Activated B cell treated with CpG ODN at 0.5 μM for 24 hours (primary cell): ENCODE measurements at regions not wholly inside any gene's neighbourhood (a gene's known extent, or its start where the extent isn't known, plus 50 kb on each side); places are given as distances from the start of the nearest gene placed in this dataset.

Source experiments
- ATAC-seq: fragments of 200-7000 bp; cut with Tn5 transposase; one replicate; pipeline ENCODE4 v1.10.0; 2021; ENCODE audit warnings: low read depth, mild to moderate bottlenecking, moderate library complexity
- CTCF ChIA-PET: fragments of 350-600 bp; sonication (Branson Sonifier 250); formaldehyde crosslinking; loops from one replicate; lab custom pipeline; 2021; ENCODE audit warnings: antibody characterized with exemption; lab: Charles Lee
- POLR2A ChIA-PET: fragments of 350-600 bp; sonication (Branson Sonifier 250); formaldehyde crosslinking; loops from one replicate; lab custom pipeline; 2021; ENCODE audit warnings: antibody characterized with exemption; lab: Charles Lee
- DNase-seq: peaks from one replicate; pipeline ENCODE4 v3.0.0; 2022
- H3K27ac Mint-ChIP-seq: one replicate; pipeline ENCODE4 v1.8.0; 2020; ENCODE audit warnings: mixed read lengths
- H3K27me3 Mint-ChIP-seq: one replicate; pipeline ENCODE4 v1.8.0; 2021; ENCODE audit warnings: mixed read lengths
- H3K36me3 Mint-ChIP-seq: one replicate; pipeline ENCODE4 v1.8.0; 2021; ENCODE audit warnings: low read depth, mixed read lengths
- H3K4me1 Mint-ChIP-seq: one replicate; pipeline ENCODE4 v1.8.0; 2021; ENCODE audit warnings: mixed read lengths
- H3K4me3 Mint-ChIP-seq: one replicate; pipeline ENCODE4 v1.8.0; 2020; ENCODE audit warnings: mild to moderate bottlenecking, mixed read lengths
- H3K9me3 Mint-ChIP-seq: one replicate; pipeline ENCODE4 v1.8.0; 2020; ENCODE audit warnings: mixed read lengths
- CTCF ChIP-seq: fragments of 200-600 bp; IDR thresholded peaks from one replicate; pipeline ENCODE4 v1.8.0; 2022; ENCODE audit warnings: antibody characterized with exemption, mild to moderate bottlenecking
- intact Hi-C: fragments of 100-400 bp; cut with micrococcal nuclease; formaldehyde crosslinking; loops from one replicate; pipeline ENCODE4 v1.15.1; 2024

GRCh38 chr4:17094159-17094875 is 195.9 kb upstream of the LDB2 start:
- H3K27ac Mint-ChIP-seq: no peak overlapping the region
- no peak for TF ChIP-seq CTCF
- no peaks in the 10 kb centered on the region for H3K9me3 Mint-ChIP-seq
- no peaks in the 10 kb centered on the region for H3K36me3 Mint-ChIP-seq
- CTCF ChIA-PET: no interaction called here
- H3K4me3 Mint-ChIP-seq: no peak overlapping the region
- POLR2A ChIA-PET: no interaction called here
- H3K27me3 Mint-ChIP-seq: no peaks in the 10 kb centered on the region
- no peaks in the 10 kb centered on the region for H3K4me1 Mint-ChIP-seq
- DNase-seq (no peak), ATAC-seq (no peak)
- intact Hi-C loops: no loop called here

GRCh38 chr4:17093481-17093880 is 195.0 kb upstream of the LDB2 start:
- no peak for ATAC-seq
- no peak for TF ChIP-seq CTCF
- Mint-ChIP-seq H3K27ac (no peak overlapping the region), H3K27me3 (no peaks in the 10 kb centered on the region), H3K4me1 (no peaks in the 10 kb centered on the region), H3K9me3 (no peaks in the 10 kb centered on the region), H3K36me3 (no peaks in the 10 kb centered on the region), H3K4me3 (no peak overlapping the region)
- ChIA-PET POLR2A (no interaction called here), CTCF (no interaction called here)
- no peak for DNase-seq
- intact Hi-C loops: no loop called here

GRCh38 chr4:17092736-17093437 is 194.4 kb upstream of the LDB2 start:
- ChIA-PET POLR2A (no interaction called here), CTCF (no interaction called here)
- intact Hi-C loops: no loop called here
- DNase-seq: no peak
- Mint-ChIP-seq H3K4me1 (no peaks in the 10 kb centered on the region), H3K27ac (no peak overlapping the region), H3K9me3 (no peaks in the 10 kb centered on the region), H3K27me3 (no peaks in the 10 kb centered on the region), H3K36me3 (no peaks in the 10 kb centered on the region), H3K4me3 (no peak overlapping the region)
- TF ChIP-seq CTCF: no peak
- ATAC-seq: no peak

GRCh38 chr4:17091104-17091503 is 192.7 kb upstream of the LDB2 start:
- no peak for DNase-seq
- H3K4me1 Mint-ChIP-seq: no peaks in the 10 kb centered on the region
- H3K9me3 Mint-ChIP-seq: no peaks in the 10 kb centered on the region
- TF ChIP-seq CTCF: no peak
- no peaks in the 10 kb centered on the region for H3K27me3 Mint-ChIP-seq
- ChIA-PET CTCF (no interaction called here), POLR2A (no interaction called here)
- no peaks in the 10 kb centered on the region for H3K36me3 Mint-ChIP-seq
- no peak overlapping the region for H3K27ac Mint-ChIP-seq
- no peak overlapping the region for H3K4me3 Mint-ChIP-seq
- intact Hi-C loops: no loop called here
- ATAC-seq: no peak

- H3K4me3 Mint-ChIP-seq: no peak overlapping the region
- H3K9me3 Mint-ChIP-seq: no peaks in the 10 kb centered on the region
- DNase-seq (no peak), ATAC-seq (no peak)
- intact Hi-C loops: no loop called here
- no peaks in the 10 kb centered on the region for H3K4me1 Mint-ChIP-seq
- no peaks in the 10 kb centered on the region for H3K27me3 Mint-ChIP-seq
- no peak overlapping the region for H3K27ac Mint-ChIP-seq
- POLR2A ChIA-PET: no interaction called here
- no peaks in the 10 kb centered on the region for H3K36me3 Mint-ChIP-seq
- no peak for TF ChIP-seq CTCF
- CTCF ChIA-PET: no interaction called here
These were observed 191.6 kb upstream of the LDB2 start for GRCh38 chr4:17090063-17090462.
